MCF 10A (cell line): ENCODE measurements at regions not wholly inside any gene's neighbourhood (a gene's known extent, or its start where the extent isn't known, plus 50 kb on each side); places are given as distances from the start of the nearest gene placed in this dataset.
A peak's percentile ranks its signal among the peaks of the same experiment; 100 is the strongest.

ENCODE experiments used
- BruUV-seq: library from RNA; stranded (reverse); fragments of 400-500 nt; replicated peaks from 2 replicates; lab custom pipeline; 2021; lab: Mats Ljungman, UMichigan
- CTCF ChIA-PET: fragments of 300-600 bp; sonication (Branson Sonifier 250); formaldehyde crosslinking; extraction: SDS; loops from one replicate; lab custom pipeline; 2021; ENCODE audit warnings: antibody characterized with exemption, inconsistent platforms; lab: Yijun Ruan, JAX
- POLR2A ChIA-PET: fragments of 300-600, 350-650 bp; sonication (Branson Sonifier 250); formaldehyde crosslinking; extraction: SDS; loops from one replicate; lab custom pipeline; 2020; ENCODE audit warnings: antibody characterized with exemption, inconsistent platforms; lab: Yijun Ruan, JAX
- DNase-seq: peaks from one replicate; pipeline ENCODE4 v3.0.0-alpha.2; 2018; ENCODE audit not compliant: unreplicated experiment
- H3K27ac Mint-ChIP-seq: one replicate; pipeline ENCODE4 v1.8.0; 2022; ENCODE audit warnings: mild to moderate bottlenecking, low read depth, mixed read lengths; ENCODE audit not compliant: unreplicated experiment
- H3K27me3 Mint-ChIP-seq: one replicate; pipeline ENCODE4 v1.8.0; 2022; ENCODE audit warnings: mixed read lengths; ENCODE audit not compliant: insufficient read depth, unreplicated experiment
- H3K36me3 Mint-ChIP-seq: one replicate; pipeline ENCODE4 v1.8.0; 2022; ENCODE audit warnings: mild to moderate bottlenecking, moderate library complexity, mixed read lengths; ENCODE audit not compliant: insufficient read depth, unreplicated experiment
- H3K4me1 Mint-ChIP-seq: one replicate; pipeline ENCODE4 v1.8.0; 2022; ENCODE audit warnings: mixed read lengths; ENCODE audit not compliant: insufficient read depth, unreplicated experiment
- H3K4me3 Mint-ChIP-seq: one replicate; pipeline ENCODE4 v1.8.0; 2022; ENCODE audit warnings: mild to moderate bottlenecking, moderate library complexity, mixed read lengths; ENCODE audit not compliant: unreplicated experiment
- H3K9me3 Mint-ChIP-seq: one replicate; pipeline ENCODE4 v1.8.0; 2022; ENCODE audit warnings: mixed read lengths; ENCODE audit not compliant: unreplicated experiment
- intact Hi-C: fragments of 100-400 bp; cut with micrococcal nuclease; formaldehyde crosslinking; loops from 2 replicates; pipeline ENCODE4 v1.14.1; 2022
- TF ChIP-seq, protein P1 (sequence below): fragments of 200-600 bp; IDR thresholded peaks from one replicate; pipeline ENCODE4 v1.8.0; 2022; ENCODE audit warnings: antibody characterized with exemption, mild to moderate bottlenecking; ENCODE audit not compliant: unreplicated experiment

DNA sequence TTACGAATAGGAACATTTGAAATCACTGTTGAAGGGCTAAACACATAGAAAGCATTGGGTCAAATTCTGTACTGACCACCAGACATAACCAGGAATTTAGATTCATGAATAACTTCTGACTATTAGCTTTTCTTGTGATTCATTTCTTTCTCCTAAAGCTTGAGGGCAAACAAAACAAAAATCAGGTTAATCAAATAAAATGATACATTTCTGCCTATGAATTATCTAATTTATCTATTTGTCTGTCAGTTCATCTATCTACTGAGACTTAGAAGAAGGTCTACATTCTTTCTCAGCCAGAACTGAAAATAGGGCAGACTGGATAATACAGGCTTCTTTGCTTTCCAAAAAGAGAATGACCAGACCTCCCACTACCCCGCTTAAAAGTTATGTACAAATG is 65.9 kb upstream of the ST3GAL6 start:
- TF ChIP-seq, protein P1, sequence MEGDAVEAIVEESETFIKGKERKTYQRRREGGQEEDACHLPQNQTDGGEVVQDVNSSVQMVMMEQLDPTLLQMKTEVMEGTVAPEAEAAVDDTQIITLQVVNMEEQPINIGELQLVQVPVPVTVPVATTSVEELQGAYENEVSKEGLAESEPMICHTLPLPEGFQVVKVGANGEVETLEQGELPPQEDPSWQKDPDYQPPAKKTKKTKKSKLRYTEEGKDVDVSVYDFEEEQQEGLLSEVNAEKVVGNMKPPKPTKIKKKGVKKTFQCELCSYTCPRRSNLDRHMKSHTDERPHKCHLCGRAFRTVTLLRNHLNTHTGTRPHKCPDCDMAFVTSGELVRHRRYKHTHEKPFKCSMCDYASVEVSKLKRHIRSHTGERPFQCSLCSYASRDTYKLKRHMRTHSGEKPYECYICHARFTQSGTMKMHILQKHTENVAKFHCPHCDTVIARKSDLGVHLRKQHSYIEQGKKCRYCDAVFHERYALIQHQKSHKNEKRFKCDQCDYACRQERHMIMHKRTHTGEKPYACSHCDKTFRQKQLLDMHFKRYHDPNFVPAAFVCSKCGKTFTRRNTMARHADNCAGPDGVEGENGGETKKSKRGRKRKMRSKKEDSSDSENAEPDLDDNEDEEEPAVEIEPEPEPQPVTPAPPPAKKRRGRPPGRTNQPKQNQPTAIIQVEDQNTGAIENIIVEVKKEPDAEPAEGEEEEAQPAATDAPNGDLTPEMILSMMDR: no peak
- DNase-seq: no peak
- ChIA-PET CTCF (no interaction called here), POLR2A (no interaction called here)
- Mint-ChIP-seq H3K36me3 (no peaks in the 10 kb centered on the region), H3K27me3 (no peaks in the 10 kb centered on the region), H3K4me1 (peaks cover 12% of the 10 kb centered on the region), H3K4me3 (no peak overlapping the region), H3K27ac (no peak overlapping the region), H3K9me3 (no peaks in the 10 kb centered on the region)
- BruUV-seq: no TSS peak
- intact Hi-C loops: no loop called here

DNA sequence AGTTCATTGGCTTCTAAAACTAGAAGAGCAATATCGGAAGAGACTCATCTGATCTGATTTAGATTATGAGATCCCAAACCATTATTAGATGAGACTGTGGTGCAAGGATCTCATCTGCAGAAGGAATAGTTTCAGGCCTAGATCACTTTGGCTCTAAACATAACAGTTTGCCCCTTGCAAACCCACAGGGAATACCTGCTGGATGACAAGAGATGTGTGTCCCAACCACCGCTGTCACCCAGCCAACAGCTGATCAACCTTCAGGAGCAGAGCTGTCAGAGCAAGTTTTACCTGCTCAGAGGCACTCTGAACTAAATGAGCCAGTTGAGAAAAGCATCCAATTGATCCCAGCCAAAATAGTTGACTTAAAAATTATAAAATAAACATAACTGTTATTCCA is 64.0 kb upstream of the ST3GAL6 start:
- CTCF ChIA-PET: interaction anchor here (0.7 kb wide), 1 partner anchor 103 kb away, joined by 3 read pairs; no protein-coding TSS in a partner anchor
- intact Hi-C loops: no loop called here
- Mint-ChIP-seq H3K27ac (no peak overlapping the region), H3K27me3 (no peaks in the 10 kb centered on the region), H3K4me3 (no peak overlapping the region), H3K36me3 (no peaks in the 10 kb centered on the region), H3K4me1 (peaks cover 5% of the 10 kb centered on the region), H3K9me3 (no peaks in the 10 kb centered on the region)
- TF ChIP-seq, protein P1: no peak
- POLR2A ChIA-PET: no interaction called here
- peak; percentile 38 for DNase-seq
- BruUV-seq: no TSS peak

DNA sequence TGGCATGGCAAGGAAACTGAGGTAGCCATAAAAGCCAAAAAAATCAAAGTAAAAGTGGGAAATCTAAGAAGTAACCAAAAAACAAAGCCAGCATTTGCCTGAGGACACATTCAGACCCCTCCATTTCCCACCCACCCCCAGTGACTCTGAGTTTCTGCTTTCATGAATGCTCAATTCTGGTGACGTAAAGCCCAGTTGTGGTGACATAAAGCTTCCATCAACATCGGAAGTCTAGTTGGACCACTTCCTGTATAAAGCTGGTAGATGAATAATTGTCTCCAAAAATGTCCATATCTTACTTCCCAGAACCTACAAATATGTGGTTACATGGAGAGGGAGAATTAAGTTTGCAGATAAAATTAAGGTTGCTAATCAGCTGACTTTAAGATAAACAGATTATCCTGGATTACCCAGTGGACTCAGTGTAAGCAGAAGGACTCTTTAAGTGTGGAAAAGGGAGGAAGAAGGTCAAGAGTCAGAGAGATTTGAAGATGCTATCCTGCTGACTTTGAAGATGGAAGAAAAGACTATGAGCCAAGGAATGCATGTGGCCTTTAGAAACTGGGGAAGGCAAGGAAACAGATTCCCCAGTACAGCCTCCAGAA is 62.0 kb upstream of the ST3GAL6 start:
- ChIA-PET POLR2A (interaction anchor here (0.6 kb wide), 1 partner anchor 30 kb away, joined by 4 read pairs; no protein-coding TSS in a partner anchor), CTCF (interaction anchor here (0.6 to 1.5 kb wide), 5 partner anchors 98 to 736 kb away, joined by 4 read pairs; no protein-coding TSS in a partner anchor)
- Mint-ChIP-seq H3K36me3 (no peaks in the 10 kb centered on the region), H3K4me3 (no peak overlapping the region), H3K4me1 (no peaks in the 10 kb centered on the region), H3K9me3 (no peaks in the 10 kb centered on the region), H3K27ac (no peak overlapping the region), H3K27me3 (no peaks in the 10 kb centered on the region)
- intact Hi-C loops: no loop called here
- TF ChIP-seq, protein P1: no peak
- no TSS peak for BruUV-seq
- DNase-seq: no peak

DNA sequence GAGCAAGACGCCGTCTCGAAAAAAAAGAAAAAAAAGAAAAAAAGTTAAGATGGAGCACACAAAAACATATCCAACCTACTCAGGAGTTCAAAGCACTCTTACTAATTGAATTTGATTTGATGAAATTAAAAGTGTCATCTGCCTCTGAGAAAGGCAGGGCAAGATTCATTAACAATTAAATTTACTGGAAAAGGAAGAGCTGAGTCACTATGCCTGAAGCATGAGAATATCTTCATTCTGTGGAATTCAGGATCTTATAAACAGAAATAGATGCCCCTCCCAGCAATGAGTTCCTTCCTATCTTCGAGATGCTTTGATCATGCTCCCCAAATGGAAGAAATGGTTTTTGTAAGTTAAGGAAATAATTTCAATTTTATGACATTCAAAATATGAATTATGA is 61.0 kb upstream of the ST3GAL6 start:
- no TSS peak for BruUV-seq
- POLR2A ChIA-PET: no interaction called here
- no peaks in the 10 kb centered on the region for H3K27me3 Mint-ChIP-seq
- H3K4me3 Mint-ChIP-seq: no peak overlapping the region
- H3K36me3 Mint-ChIP-seq: no peaks in the 10 kb centered on the region
- DNase-seq: no peak
- no peak overlapping the region for H3K27ac Mint-ChIP-seq
- intact Hi-C loops: no loop called here
- CTCF ChIA-PET: no interaction called here
- no peaks in the 10 kb centered on the region for H3K9me3 Mint-ChIP-seq
- H3K4me1 Mint-ChIP-seq: no peaks in the 10 kb centered on the region
- TF ChIP-seq, protein P1: no peak
